Left cardiac atrium (tissue), 4 donors: ENCODE measurements at regions not wholly inside any gene's neighbourhood (a gene's known extent, or its start where the extent isn't known, plus 50 kb on each side); places are given as distances from the start of the nearest gene placed in this dataset.
"Not testable (repeated sequence)": the region's sequence is repeated elsewhere in the genome, so short reads cannot be mapped to it uniquely, and the experiment has no call there.

Source experiments
- ATAC-seq, 2 donors: fragments of 200-7000 bp; cut with Tn5 transposase; one replicate each; pipeline ENCODE4 v1.9.1; 2020; ENCODE audit warnings: mild to moderate bottlenecking in 2 of 2, moderate library complexity in 2 of 2
- DNase-seq: peaks from one replicate; pipeline ENCODE4 v3.0.0-alpha.2; 2020
- intact Hi-C, 2 donors: fragments of 100-400 bp; cut with DNase I; formaldehyde crosslinking; loops; one replicate each; pipeline versions ENCODE4 v1.14.1 to v1.15.1; 2022 to 2023
- donor health status: DM: no; HTN: yes; CAD: no.
- donor health status: DM: no; HTN: yes; CAD: no; lungs with severe emphysema.
- donor health status: DM: yes; HTN: yes; CAD: no.
- donor health status: Dilated cardiomyopathy.

DNA sequence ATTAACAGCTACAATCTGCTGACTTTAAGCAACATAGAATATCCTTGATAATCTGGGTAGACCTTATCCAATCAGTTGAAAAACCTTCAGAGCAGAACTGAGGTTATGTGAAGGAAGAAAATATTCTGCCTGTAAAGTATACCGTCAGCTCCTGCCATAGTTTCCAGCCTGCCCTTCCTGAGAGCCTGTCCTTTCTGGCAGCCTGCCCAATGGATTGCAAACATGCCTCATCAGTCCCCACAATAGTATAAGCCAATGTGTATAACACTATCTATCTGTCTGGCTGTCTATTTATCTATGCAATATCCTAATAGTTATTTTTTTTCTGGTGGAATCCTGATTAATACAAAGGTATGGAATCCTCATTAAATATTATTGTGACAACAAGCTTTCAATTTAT lies 489.2 kb upstream of the KCND2 start:
- DNase-seq = peak; percentile 20
- intact Hi-C loops = no loop called here
- no peak for ATAC-seq

DNA sequence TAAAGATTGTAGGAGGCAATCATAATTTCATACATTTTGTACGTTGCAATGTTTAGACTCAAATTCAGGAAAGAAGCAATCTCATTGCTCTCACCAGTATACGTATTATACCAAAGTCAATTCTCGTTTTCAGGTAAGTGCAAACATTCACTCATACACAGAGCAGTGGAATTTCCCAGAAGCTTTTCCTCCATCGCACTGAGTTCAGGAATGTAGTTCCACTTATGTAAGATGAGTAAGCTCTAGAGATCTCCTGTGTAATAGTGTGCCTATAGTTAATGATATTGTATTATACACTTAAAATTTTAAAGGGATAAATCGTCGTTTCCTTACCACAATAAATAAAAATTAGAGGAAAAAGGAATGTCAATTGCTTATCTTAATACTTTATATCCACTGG lies 470.8 kb upstream of the KCND2 start:
- intact Hi-C loops = no loop called here
- DNase-seq (no peak), ATAC-seq (no peak)

DNA sequence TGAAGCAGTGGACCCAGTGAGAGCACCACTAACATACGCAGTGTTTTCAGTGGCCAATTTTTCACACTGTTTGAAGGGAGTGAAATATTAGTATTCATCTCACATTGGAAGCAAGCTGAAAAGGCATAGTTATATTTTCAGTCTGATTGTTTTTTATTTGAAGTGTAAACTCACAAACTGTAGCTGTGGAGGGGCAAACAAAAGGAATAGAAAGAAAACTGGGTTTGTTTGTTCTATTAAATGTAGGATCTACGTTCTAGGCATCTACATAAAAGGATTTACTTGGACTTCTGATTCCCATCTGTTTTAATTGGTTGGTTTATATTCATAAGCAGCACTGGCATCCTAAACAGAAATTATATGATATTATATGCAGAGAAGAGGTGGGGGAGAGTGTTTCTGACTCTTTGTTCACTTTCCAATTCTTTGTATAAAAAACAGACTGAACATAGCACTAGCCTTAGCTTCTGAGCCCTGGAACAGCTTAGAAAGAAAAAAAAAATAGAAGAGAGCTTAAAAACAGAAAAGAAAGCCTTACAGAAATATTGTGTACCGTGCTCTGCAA lies 447.8 kb upstream of the KCND2 start:
- intact Hi-C loops = no loop called here
- no peak for ATAC-seq
- no peak for DNase-seq

GRCh38 chr7:119826547-119826946 lies 446.4 kb upstream of the KCND2 start:
- DNase-seq = no peak
- ATAC-seq = no peak
- intact Hi-C loops = no loop called here

GRCh38 chr7:119838444-119838843 lies 434.5 kb upstream of the KCND2 start:
- DNase-seq = no peak
- no peak for ATAC-seq
- intact Hi-C loops = no loop called here

DNA sequence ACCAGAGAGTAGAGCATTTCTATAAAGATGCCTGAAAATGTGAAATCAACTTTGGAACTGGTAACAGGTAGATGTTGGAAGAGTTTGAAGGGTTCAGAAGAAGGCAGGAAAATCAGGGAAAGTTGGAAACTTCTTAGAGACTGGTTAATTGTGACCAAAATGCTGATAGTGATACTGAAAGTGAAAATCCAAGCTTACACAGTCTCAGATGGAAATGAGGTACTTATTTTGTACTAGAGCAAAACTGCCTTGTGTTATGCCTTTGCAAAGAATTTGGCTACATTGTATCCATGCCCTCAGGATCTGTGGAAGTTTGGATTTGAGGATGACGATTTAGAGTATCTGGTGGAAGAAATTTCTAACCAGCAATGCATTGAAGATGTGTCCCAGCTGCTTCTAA lies 430.6 kb upstream of the KCND2 start:
- intact Hi-C loops = loop anchor here in 1 of 2 donors (10.0 kb wide), 1 partner anchor 52 kb away; no protein-coding TSS in a partner anchor
- no peak for ATAC-seq
- no peak for DNase-seq

DNA sequence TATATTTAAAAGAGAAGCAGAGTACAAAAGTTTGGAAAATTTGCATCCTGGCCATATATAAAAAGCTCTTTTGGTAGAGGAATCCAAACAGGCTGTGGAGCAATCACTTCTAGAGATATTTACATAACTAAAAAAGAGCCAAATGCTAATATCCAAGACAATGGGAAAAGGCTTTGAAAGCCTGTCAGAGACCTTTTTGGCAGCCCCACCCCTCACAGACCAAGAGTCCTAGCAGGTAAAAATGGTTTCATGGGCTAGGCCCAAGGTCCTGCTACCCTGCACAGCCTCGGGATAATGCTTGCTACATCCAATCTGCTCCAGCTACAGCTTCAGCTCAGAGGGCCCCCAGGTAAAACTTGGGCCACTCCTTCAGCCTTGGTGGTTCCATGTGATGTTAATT lies 430.2 kb upstream of the KCND2 start:
- intact Hi-C loops = loop anchor here in 1 of 2 donors (10.0 kb wide), 1 partner anchor 52 kb away; no protein-coding TSS in a partner anchor
- DNase-seq = no peak
- ATAC-seq = no peak

DNA sequence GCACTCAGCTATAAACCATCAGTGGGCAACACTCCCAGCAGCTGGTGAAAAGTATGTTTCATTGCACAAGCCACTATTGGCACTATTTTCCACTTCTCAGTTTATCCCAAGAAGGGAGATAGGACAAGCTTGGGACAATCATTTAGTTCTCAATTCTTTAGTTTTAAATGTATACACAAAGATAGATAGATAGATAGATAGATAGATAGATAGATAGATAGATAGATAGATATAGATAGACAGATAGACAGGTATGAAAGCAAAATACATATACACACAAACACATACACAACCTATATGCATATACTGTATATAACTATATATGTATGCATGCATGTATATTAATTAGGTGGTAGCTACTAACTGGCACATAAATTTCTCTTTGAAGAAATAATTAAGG lies 411.6 kb upstream of the KCND2 start:
- intact Hi-C loops = no loop called here
- DNase-seq = no peak
- ATAC-seq = no peak

DNA sequence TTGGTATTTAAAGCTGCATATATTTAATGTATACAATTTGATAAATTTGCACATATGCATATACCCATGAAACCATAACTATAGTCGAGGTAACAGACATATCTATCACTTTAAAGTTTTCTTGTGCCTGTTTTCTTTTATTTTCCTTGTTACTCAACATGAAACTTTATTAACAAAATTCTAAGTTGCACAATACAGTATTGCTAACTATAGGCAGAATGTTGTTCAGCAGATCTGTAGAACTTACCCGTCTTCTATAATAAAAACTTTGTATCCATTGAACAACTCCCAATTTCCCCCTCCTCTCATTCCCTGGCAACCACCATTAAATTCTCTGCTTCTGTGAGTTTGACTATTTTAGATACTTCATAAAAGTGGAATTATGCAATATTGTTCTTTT lies 404.6 kb upstream of the KCND2 start:
- DNase-seq (no peak), ATAC-seq (no peak)
- intact Hi-C loops = no loop called here

- DNase-seq = no peak
- intact Hi-C loops = no loop called here
- no peak for ATAC-seq
Observed at GRCh38 chr7:119879835-119880234, 393.1 kb upstream of the KCND2 start.

DNA sequence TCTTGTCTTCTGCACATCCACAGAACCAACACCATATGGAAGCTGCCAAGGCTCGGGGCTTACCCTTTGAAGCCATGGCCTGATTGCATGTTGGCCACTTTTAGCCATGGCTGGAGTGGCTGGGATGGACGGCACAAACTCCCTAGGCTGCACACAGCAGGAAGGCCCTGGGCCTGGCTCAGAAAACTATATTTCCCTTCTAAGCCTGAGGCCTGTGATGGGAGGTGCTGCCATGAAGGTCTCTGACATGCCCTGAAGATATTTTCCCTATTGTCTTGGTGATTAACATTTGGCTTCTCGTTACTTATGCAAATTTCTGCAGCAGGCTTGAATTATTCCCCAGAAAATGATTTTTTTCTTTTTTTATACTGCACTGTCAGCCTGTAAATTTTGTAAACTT lies 387.0 kb upstream of the KCND2 start:
- intact Hi-C loops = no loop called here
- DNase-seq (no peak), ATAC-seq (no peak)

DNA sequence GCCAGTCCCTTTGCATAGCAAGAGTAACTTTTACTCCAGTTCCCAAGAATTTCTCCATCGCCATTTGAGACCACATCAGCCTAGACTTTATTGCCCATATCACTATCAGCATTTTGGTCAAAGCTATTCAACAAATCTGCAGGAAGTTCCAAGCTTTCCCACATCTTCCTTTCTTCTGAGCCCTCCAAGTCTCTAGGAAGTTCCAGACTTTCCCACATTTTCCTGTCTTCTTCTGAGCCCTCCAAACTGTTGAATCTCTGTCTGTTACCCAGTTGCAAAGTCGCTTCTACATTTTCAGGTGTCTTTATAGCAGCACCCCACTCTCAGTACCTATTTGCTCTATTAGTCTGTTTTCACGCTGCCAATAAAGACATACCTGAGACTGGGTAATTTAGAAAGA lies 386.4 kb upstream of the KCND2 start:
- DNase-seq, ATAC-seq, intact Hi-C loops: not testable (repeated sequence)

- no peak for DNase-seq
- ATAC-seq = no peak
- intact Hi-C loops = no loop called here
Observed at GRCh38 chr7:119888251-119888650, 384.7 kb upstream of the KCND2 start.

DNA sequence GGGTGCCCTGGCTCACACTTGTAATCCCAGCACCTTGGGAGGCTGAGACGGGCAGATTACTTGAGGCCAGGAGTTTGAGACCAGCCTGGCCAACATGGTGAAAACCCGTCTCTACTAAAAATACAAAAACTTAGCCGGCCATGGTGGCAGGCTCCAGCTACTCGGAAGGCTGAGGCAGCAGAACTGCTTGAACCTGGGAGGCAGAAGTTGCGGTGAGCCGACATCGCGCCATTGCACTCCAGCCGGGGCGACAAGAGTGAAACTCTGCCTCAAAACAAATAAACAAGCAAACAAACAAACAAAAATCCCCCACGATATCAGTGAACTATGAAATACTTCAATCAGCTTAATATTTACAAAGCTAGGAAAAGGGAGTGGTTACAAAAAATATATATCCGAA lies 382.3 kb upstream of the KCND2 start:
- ATAC-seq (no peak), DNase-seq (no peak)
- intact Hi-C loops = loop anchor here in 1 of 2 donors (10.0 kb wide), 1 partner anchor 46 kb away; no protein-coding TSS in a partner anchor

- intact Hi-C loops = loop anchor here in 1 of 2 donors (10.0 kb wide), 1 partner anchor 51 kb away; no protein-coding TSS in a partner anchor
- DNase-seq (no peak), ATAC-seq (no peak)
Observed at GRCh38 chr7:119895320-119895719, 377.7 kb upstream of the KCND2 start.

DNA sequence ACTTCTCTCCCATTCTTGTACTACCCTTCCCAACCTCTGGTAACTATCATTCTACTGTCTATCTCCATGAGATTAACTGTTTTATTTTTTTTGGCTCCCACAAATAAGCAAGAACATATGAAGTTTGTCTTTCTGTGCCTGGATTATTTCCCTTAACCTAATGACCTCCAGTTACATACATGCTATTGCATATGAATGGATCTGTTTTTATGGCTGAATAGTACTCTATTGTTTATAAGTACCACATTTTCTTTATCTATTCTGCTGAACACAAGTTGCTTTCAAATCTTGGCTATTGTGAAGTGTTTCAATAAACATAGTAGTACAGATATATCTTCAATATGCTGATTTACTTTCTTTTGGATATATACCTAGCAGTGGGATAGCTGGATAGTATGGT lies 376.6 kb upstream of the KCND2 start:
- no peak for DNase-seq
- intact Hi-C loops = loop anchor here in 1 of 2 donors (10.0 kb wide), 1 partner anchor 52 kb away; no protein-coding TSS in a partner anchor
- no peak for ATAC-seq

DNA sequence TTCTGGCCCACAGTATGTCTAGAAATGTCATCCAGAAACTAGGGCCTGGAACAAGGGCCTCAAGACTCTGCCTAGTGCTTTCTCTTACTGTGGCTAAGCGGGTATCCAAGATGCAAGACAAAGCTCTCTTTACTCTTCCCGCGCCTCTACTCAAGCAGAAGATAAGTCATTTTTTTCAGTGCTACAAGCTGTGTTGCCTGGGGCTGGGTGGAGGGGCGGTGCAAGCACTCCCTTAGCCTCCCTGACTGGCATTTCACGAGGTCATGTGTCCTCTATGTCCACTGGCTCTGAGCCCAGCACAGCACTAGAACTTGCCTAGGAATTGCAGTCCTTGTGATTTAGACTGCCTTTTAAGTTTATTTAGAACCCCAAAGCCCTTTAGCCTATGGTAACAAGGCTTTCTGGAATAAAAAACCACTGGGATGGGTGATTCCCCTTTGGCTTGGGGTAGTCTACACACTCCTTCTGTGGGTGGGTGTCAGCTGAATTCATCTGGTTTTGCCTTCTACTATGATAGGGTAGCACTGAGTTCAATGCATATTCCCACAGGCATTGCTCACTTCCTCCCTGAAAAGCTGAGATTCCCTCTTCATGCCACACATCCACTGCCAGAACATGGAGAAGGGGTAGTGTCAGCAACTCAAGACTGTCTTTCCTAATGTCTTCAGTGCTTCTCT lies 371.8 kb upstream of the KCND2 start:
- DNase-seq = no peak
- no peak for ATAC-seq
- intact Hi-C loops = no loop called here

GRCh38 chr7:119903085-119903484 lies 369.9 kb upstream of the KCND2 start:
- no peak for ATAC-seq
- no peak for DNase-seq
- intact Hi-C loops = no loop called here

- no peak for DNase-seq
- no peak for ATAC-seq
- intact Hi-C loops = no loop called here
Observed at GRCh38 chr7:119905495-119905894, 367.5 kb upstream of the KCND2 start.

- DNase-seq = no peak
- ATAC-seq = no peak
- intact Hi-C loops = no loop called here
Observed at GRCh38 chr7:119908948-119909347, 364.0 kb upstream of the KCND2 start.

- DNase-seq, intact Hi-C loops, ATAC-seq: not testable (repeated sequence)
Observed at GRCh38 chr7:119914119-119914518, 358.9 kb upstream of the KCND2 start.
